Activated CD4-positive, alpha-beta T cell treated with anti-CD3 and anti-CD28 coated beads, Interleukin-10, Interleukin-2, amounts not matched to agents 100 ng/mL and 50 ng/mL, durations not matched to agents 16 hours and 8 hours (primary cell): ENCODE measurements at regions not wholly inside any gene's neighbourhood (a gene's known extent, or its start where the extent isn't known, plus 50 kb on each side); places are given as distances from the start of the nearest gene placed in this dataset.

Experiments used
- DNase-seq: peaks from one replicate; pipeline ENCODE4 v3.0.0-alpha.2; 2020

GRCh38 chr15:68526269-68526668 is 52.5 kb upstream of the CORO2B start:
- DNase-seq, result peak; percentile 67

- no peak for DNase-seq
Observed at GRCh38 chr15:68526784-68527183, 52.0 kb upstream of the CORO2B start.

GRCh38 chr15:68528626-68529290 is 50.0 kb upstream of the CORO2B start:
- DNase-seq, result peak; percentile 20
